Neuron (in vitro differentiated cells): ENCODE measurements at regions not wholly inside any gene's neighbourhood (a gene's known extent, or its start where the extent isn't known, plus 50 kb on each side); places are given as distances from the start of the nearest gene placed in this dataset.
"Not testable (repeated sequence)": the region's sequence is repeated elsewhere in the genome, so short reads cannot be mapped to it uniquely, and the experiment has no call there.

Source experiments
- H2AFZ ChIP-seq: one replicate; pipeline ENCODE4 v1.6.1; 2013; ENCODE audit warnings: low read depth, mild to moderate bottlenecking, inconsistent platforms, low read length, moderate library complexity
- H3K27me3 ChIP-seq: one replicate; pipeline ENCODE4 v1.6.1; 2013; ENCODE audit warnings: low read length; ENCODE audit not compliant: insufficient read depth
- H3K36me3 ChIP-seq: one replicate; pipeline ENCODE4 v1.6.1; 2013; ENCODE audit warnings: low read length; ENCODE audit not compliant: insufficient read depth
- H3K4me1 ChIP-seq: one replicate; pipeline ENCODE4 v1.6.1; 2013; ENCODE audit warnings: low read length; ENCODE audit not compliant: insufficient read depth
- H3K4me3 ChIP-seq: 2 replicates; pipeline ENCODE4 v1.5.1; 2013; ENCODE audit warnings: mild to moderate bottlenecking, low read length, moderate library complexity
- H3K9me3 ChIP-seq: one replicate; pipeline ENCODE4 v1.6.1; 2013; ENCODE audit warnings: low read length

DNA sequence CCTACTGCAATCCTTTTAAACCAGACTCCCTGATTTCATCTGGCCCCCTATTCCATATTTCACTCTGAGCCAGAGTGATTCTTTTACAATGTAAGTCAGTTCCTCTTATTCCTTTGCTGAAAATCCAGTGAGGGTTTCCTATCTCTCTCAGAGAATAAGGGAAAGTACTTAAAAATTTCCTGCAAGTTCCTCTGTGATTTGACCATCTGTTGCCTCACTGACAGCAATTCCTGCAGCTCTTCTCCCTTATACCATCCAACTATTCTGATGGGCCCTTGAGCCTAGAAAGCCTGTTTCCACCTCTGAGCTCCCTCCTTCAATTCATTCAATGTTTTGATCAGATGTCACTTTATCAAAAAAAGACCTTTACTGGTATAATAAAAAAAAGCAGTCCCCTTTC, 317.1 kb upstream of the CCNH start:
- H3K4me3 ChIP-seq: no peak overlapping the region
- no peaks in the 10 kb centered on the region for H3K27me3 ChIP-seq
- no peak overlapping the region for H2AFZ ChIP-seq
- peaks cover 11% of the 10 kb centered on the region for H3K4me1 ChIP-seq
- H3K36me3 ChIP-seq: no peaks in the 10 kb centered on the region
- no peaks in the 10 kb centered on the region for H3K9me3 ChIP-seq

- Histone ChIP-seq H2AFZ (no peak overlapping the region), H3K4me1 (no peaks in the 10 kb centered on the region), H3K36me3 (no peaks in the 10 kb centered on the region), H3K9me3 (no peaks in the 10 kb centered on the region), H3K4me3 (no peak overlapping the region), H3K27me3 (no peaks in the 10 kb centered on the region)
Measured at GRCh38 chr5:87722286-87722685, 309.6 kb upstream of the CCNH start.

DNA sequence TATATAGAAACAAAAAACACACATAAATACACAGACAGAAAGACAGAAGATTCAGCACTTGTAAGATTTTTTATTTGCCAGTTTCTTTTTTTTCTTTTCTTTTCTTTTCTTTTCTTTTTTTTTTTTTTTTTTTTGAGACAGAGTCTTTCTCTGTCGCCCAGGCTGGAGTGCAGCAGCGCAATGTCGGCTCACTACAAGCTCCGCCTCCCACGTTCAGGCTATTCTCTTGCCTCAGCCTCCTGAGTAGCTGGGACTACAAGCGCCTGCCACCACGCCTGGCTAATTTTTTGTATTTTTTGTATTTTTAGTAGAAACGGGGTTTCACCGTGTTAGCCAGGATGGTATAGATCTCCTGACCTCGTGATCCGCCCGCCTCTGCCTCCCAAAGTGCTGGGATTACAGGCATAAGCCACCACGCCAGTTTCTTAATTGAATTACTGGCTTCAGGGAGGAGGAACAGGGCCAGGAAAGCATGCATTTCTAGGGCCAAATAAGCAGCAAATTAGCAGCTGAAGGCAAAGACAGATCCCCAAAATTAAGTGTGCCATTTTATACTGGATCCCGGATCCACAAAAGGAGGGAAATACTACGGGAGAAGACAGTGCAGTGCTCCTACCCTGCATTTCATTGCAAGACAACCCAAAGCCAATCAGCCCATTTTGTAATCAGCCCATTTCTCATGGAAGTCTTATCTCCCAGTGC, 305.6 kb upstream of the CCNH start:
- H3K4me3 ChIP-seq, H2AFZ ChIP-seq, H3K9me3 ChIP-seq, H3K4me1 ChIP-seq, H3K27me3 ChIP-seq, H3K36me3 ChIP-seq: not testable (repeated sequence)

DNA sequence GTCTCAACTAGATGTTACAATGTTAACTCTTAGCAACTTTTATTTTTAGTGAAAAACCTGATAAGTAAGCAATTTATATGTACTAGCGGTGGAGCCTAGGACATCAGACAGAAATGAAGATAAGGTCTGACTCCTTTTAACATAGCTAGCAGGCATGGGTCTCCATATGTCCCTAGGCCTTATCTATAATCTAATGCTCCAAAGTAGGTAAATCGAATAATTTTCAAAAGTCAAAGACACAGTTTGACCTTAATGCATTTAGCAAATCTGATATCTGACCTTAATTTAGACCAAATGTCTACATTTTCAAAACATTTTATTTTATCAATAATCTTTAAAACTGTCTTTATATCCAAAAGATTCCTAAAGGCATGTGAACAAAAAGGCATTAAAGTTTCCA, 305.0 kb upstream of the CCNH start:
- Histone ChIP-seq H3K27me3 (no peaks in the 10 kb centered on the region), H3K9me3 (no peaks in the 10 kb centered on the region), H3K4me1 (no peaks in the 10 kb centered on the region), H3K4me3 (no peak overlapping the region), H3K36me3 (no peaks in the 10 kb centered on the region), H2AFZ (no peak overlapping the region)

DNA sequence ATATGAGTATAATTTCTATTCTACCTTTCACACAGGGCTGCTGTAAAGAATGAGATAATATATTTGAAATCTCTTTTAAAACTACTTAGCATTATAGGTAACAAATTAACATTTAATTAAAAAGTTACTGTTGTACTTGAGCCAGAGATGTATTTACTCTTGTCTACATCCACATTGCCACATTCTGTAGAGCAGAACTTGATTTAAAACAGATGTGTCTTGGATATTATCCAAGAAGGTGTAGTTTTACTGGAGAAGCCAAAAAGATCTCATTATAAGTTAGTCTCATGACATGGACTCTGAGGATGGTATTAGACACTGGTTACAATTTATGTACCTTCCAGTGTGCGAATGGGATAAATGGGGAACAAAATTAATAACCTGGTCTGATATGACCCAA, 293.1 kb upstream of the CCNH start:
- Histone ChIP-seq H3K4me1 (no peaks in the 10 kb centered on the region), H3K36me3 (no peaks in the 10 kb centered on the region), H2AFZ (no peak overlapping the region), H3K4me3 (no peak overlapping the region), H3K9me3 (no peaks in the 10 kb centered on the region), H3K27me3 (no peaks in the 10 kb centered on the region)

- Histone ChIP-seq H3K36me3 (no peaks in the 10 kb centered on the region), H2AFZ (no peak overlapping the region), H3K9me3 (no peaks in the 10 kb centered on the region), H3K4me3 (no peak overlapping the region), H3K4me1 (no peaks in the 10 kb centered on the region), H3K27me3 (no peaks in the 10 kb centered on the region)
Measured at GRCh38 chr5:87686975-87687374, 274.2 kb upstream of the CCNH start.

GRCh38 chr5:87686018-87686417, 273.3 kb upstream of the CCNH start:
- H3K4me1 ChIP-seq: no peaks in the 10 kb centered on the region
- no peaks in the 10 kb centered on the region for H3K9me3 ChIP-seq
- H2AFZ ChIP-seq: no peak overlapping the region
- H3K4me3 ChIP-seq: no peak overlapping the region
- H3K27me3 ChIP-seq: no peaks in the 10 kb centered on the region
- no peaks in the 10 kb centered on the region for H3K36me3 ChIP-seq

DNA sequence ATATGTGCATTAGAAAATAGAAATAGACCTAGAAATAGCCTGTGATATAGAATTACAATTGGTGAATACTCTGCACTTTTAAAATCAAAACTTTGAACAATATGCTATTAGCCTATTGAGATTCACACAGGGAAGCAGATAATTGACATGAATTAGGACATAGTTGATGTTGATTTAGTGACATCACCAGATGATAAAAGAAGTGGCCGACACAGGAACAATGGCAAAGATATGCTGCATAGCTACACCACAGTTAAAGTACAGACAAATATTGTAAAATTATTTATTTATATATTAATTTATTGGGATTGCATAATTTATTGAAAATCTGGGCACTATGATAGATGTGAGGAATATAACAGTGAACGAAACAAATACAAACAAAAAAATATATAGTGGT, 261.5 kb upstream of the CCNH start:
- Histone ChIP-seq H2AFZ (no peak overlapping the region), H3K4me3 (no peak overlapping the region), H3K36me3 (no peaks in the 10 kb centered on the region), H3K4me1 (no peaks in the 10 kb centered on the region), H3K27me3 (no peaks in the 10 kb centered on the region), H3K9me3 (no peaks in the 10 kb centered on the region)

DNA sequence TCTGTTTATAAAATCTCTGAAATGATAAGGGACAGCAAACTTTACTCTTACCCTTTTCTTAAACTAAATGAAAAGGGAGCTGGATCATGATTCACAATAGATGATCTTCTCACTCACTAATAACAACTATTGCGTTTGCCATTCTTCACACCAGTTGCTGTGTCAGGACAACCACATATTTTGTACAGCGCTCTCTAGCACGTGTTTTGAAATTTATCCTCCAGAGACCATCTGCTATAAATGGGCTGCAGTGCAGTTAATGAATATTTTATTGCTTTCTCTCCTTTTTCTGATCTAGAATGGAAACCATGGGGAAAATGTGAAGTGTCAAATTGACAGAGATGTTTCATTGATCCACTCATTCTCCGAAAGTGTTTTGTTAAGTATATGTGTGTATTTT, 258.4 kb upstream of the CCNH start:
- Histone ChIP-seq H3K27me3 (no peaks in the 10 kb centered on the region), H3K4me1 (no peaks in the 10 kb centered on the region), H3K4me3 (no peak overlapping the region), H3K36me3 (no peaks in the 10 kb centered on the region), H2AFZ (no peak overlapping the region), H3K9me3 (no peaks in the 10 kb centered on the region)

- Histone ChIP-seq H3K4me3 (no peak overlapping the region), H3K4me1 (no peaks in the 10 kb centered on the region), H3K36me3 (no peaks in the 10 kb centered on the region), H2AFZ (no peak overlapping the region), H3K27me3 (no peaks in the 10 kb centered on the region), H3K9me3 (no peaks in the 10 kb centered on the region)
Measured at GRCh38 chr5:87665166-87665565, 252.4 kb upstream of the CCNH start.

DNA sequence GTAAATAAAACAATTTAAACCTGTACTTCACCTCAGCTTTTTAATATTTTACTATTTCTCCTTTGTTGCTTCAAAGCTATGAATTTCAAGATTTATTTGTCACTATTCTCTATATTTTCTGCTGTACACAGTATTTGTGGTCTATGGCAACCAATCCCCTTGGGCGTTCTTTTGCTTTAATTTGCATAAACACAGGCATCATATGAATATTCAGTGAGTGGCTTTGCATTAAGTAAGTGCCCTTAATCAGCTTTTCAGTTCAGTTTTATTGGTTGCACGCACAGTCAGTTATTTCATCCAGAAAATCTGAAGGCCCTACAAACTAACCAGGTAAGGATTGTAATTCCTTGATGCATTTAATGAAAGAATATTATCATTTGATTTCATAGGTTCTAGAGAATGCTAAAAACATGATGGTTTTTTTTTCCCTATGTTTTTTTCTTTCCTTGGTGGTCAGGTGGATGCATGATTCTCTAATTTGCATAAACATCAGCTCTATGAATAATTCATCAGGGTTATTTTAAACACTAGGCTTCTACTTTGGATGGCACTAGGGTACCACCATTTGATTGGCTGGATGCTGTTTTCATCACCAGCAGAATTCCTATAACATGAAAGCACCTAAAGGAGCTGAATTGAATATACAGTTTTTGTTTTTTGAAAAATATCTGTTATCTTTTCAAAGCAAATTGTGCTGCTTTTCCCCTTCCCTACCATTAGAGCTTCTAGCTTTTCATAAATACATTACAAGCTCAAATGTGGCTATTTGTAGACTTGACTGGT, 249.2 kb upstream of the CCNH start:
- no peaks in the 10 kb centered on the region for H3K36me3 ChIP-seq
- H3K9me3 ChIP-seq: no peaks in the 10 kb centered on the region
- H3K4me1 ChIP-seq: no peaks in the 10 kb centered on the region
- no peak overlapping the region for H2AFZ ChIP-seq
- no peak overlapping the region for H3K4me3 ChIP-seq
- no peaks in the 10 kb centered on the region for H3K27me3 ChIP-seq

GRCh38 chr5:87653242-87653641, 240.5 kb upstream of the CCNH start:
- no peaks in the 10 kb centered on the region for H3K9me3 ChIP-seq
- no peaks in the 10 kb centered on the region for H3K36me3 ChIP-seq
- no peaks in the 10 kb centered on the region for H3K4me1 ChIP-seq
- H3K4me3 ChIP-seq: no peak overlapping the region
- H3K27me3 ChIP-seq: no peaks in the 10 kb centered on the region
- no peak overlapping the region for H2AFZ ChIP-seq

DNA sequence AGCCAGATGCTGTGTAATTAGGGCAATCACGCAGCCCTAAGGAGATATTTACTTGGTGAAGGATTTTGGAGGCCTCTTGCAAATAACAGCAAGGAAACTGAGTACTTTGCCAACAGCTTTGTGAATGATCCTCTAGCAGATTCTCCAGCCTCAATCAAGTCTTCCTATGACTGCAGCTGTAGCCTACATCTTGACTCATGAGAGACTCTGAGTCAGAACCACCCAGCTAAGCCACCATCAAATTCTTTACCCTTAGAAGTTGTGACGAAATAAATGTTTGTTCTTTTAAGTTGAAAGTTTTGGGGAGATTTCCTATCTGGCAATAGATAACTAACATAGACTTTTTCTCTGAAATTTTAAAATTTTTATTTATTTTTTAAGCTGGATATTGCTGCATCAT, 237.6 kb upstream of the CCNH start:
- Histone ChIP-seq H3K9me3 (no peaks in the 10 kb centered on the region), H3K4me3 (no peak overlapping the region), H3K4me1 (no peaks in the 10 kb centered on the region), H2AFZ (no peak overlapping the region), H3K36me3 (no peaks in the 10 kb centered on the region), H3K27me3 (no peaks in the 10 kb centered on the region)

GRCh38 chr5:87649455-87649854, 236.7 kb upstream of the CCNH start:
- no peaks in the 10 kb centered on the region for H3K4me1 ChIP-seq
- no peaks in the 10 kb centered on the region for H3K36me3 ChIP-seq
- H3K9me3 ChIP-seq: no peaks in the 10 kb centered on the region
- H3K4me3 ChIP-seq: no peak overlapping the region
- no peak overlapping the region for H2AFZ ChIP-seq
- H3K27me3 ChIP-seq: no peaks in the 10 kb centered on the region
